OCI-LY7 (cell line): ENCODE measurements at regions not wholly inside any gene's neighbourhood (a gene's known extent, or its start where the extent isn't known, plus 50 kb on each side); places are given as distances from the start of the nearest gene placed in this dataset.

ENCODE experiments used
- BruUV-seq: library from RNA; stranded (reverse); fragments of 400-500 nt; replicated peaks from 2 replicates; lab custom pipeline; 2021; lab: Mats Ljungman, UMichigan
- CTCF ChIA-PET: fragments of 300-600 bp; sonication (Branson Sonifier 250); formaldehyde crosslinking; loops from one replicate; lab custom pipeline; 2022; ENCODE audit warnings: antibody characterized with exemption; ENCODE audit not compliant: unreplicated experiment; lab: Charles Lee
- POLR2A ChIA-PET: fragments of 300-600 bp; sonication (Branson Sonifier 250); formaldehyde crosslinking; loops from one replicate; lab custom pipeline; 2022; ENCODE audit warnings: antibody characterized with exemption; lab: Charles Lee
- DNase-seq: peaks from one replicate; pipeline ENCODE4 v3.0.0-alpha.2; 2015; ENCODE audit warnings: low spot score
- H2AFZ ChIP-seq: fragments of 200-600 bp; sonication (generic), shearing (Covaris generic); 2 replicates; pipeline ENCODE4 v1.6.1; 2014; ENCODE audit warnings: mild to moderate bottlenecking, antibody characterized with exemption, low read length, moderate library complexity
- H3K27ac ChIP-seq: fragments of 200-600 bp; sonication (generic); 2 replicates; pipeline ENCODE4 v1.5.1; 2014; ENCODE audit warnings: mixed run types, low read depth, mild to moderate bottlenecking, moderate library complexity, low read length, inconsistent platforms; ENCODE audit not compliant: poor library complexity, severe bottlenecking
- H3K36me3 ChIP-seq: fragments of 200-600 bp; sonication (generic); 2 replicates; pipeline ENCODE4 v1.6.1; 2014; ENCODE audit warnings: mild to moderate bottlenecking, antibody characterized with exemption, low read length, moderate library complexity, mixed read lengths; ENCODE audit not compliant: insufficient read depth
- H3K4me1 ChIP-seq: fragments of 200-600 bp; sonication (generic); 2 replicates; pipeline ENCODE4 v1.5.1; 2014; ENCODE audit warnings: mild to moderate bottlenecking, low read length; ENCODE audit not compliant: insufficient read depth, poor library complexity, severe bottlenecking
- H3K4me2 ChIP-seq: fragments of 200-600 bp; sonication (generic); 2 replicates; pipeline ENCODE4 v1.6.1; 2014; ENCODE audit warnings: mild to moderate bottlenecking, low read length
- H3K4me3 ChIP-seq: fragments of 200-600 bp; sonication (generic); 2 replicates; pipeline ENCODE4 v1.5.1; 2014; ENCODE audit warnings: mild to moderate bottlenecking, low read depth, low read length; ENCODE audit not compliant: poor library complexity, severe bottlenecking
- H3K79me2 ChIP-seq: fragments of 200-600 bp; sonication (generic); 2 replicates; pipeline ENCODE4 v1.6.1; 2016; ENCODE audit warnings: low read depth, mild to moderate bottlenecking, low read length, moderate library complexity, mixed read lengths; ENCODE audit not compliant: insufficient read depth
- H3K9me2 ChIP-seq: fragments of 200-600 bp; sonication (generic); 2 replicates; pipeline ENCODE4 v1.6.1; 2016; ENCODE audit warnings: mild to moderate bottlenecking, low read length, mixed read lengths; ENCODE audit not compliant: insufficient read depth
- H3K9me3 ChIP-seq: fragments of 200-600 bp; sonication (generic); 2 replicates; pipeline ENCODE4 v1.6.1; 2014; ENCODE audit warnings: mild to moderate bottlenecking, mixed run types, low read length, mixed read lengths
- H4K20me1 ChIP-seq: fragments of 200-600 bp; sonication (generic); 2 replicates; pipeline ENCODE4 v1.6.1; 2014; ENCODE audit warnings: mild to moderate bottlenecking, antibody characterized with exemption, low read length, moderate library complexity, mixed read lengths; ENCODE audit not compliant: insufficient read depth
- CTCF ChIP-seq: fragments of 200-600 bp; sonication (generic); conservative IDR thresholded peaks from 2 replicates; pipeline ENCODE4 v1.5.1; 2014; ENCODE audit warnings: mild to moderate bottlenecking, antibody characterized with exemption, low read length, moderate library complexity, mixed read lengths
- EZH2phosphoT487 ChIP-seq: fragments of 200-600 bp; sonication (generic); IDR thresholded peaks from 2 replicates; pipeline ENCODE4 v1.6.1; 2018; ENCODE audit warnings: low read depth, borderline replicate concordance, mild to moderate bottlenecking, mixed run types, antibody characterized with exemption, low read length, moderate library complexity, mixed read lengths
- intact Hi-C: fragments of 100-400 bp; cut with micrococcal nuclease; formaldehyde crosslinking; loops from one replicate; pipeline ENCODE4 v1.10.0; 2022; ENCODE audit not compliant: unreplicated experiment

- H3K79me2 ChIP-seq: no peaks in the 10 kb centered on the region
- POLR2A ChIA-PET: no interaction called here
- no TSS peak for BruUV-seq
- no peaks in the 10 kb centered on the region for H4K20me1 ChIP-seq
- H3K9me2 ChIP-seq: no peaks in the 10 kb centered on the region
- 0 out of 2 replicates have a peak, but pooled peaks cover 5% of the 10 kb centered on the region for H3K9me3 ChIP-seq
- intact Hi-C loops: no loop called here
- TF ChIP-seq CTCF: no peak
- no peak for TF ChIP-seq EZH2phosphoT487
- no peak overlapping the region for H2AFZ ChIP-seq
- H3K4me3 ChIP-seq: no peak overlapping the region
- H3K4me1 ChIP-seq: no peaks in the 10 kb centered on the region
- H3K4me2 ChIP-seq: no peak overlapping the region
- CTCF ChIA-PET: no interaction called here
- no peak overlapping the region for H3K27ac ChIP-seq
- H3K36me3 ChIP-seq: no peaks in the 10 kb centered on the region
- no peak for DNase-seq
Observed at GRCh38 chr6:54665278-54665677, 181.3 kb upstream of the FAM83B start.

- ChIA-PET CTCF (no interaction called here), POLR2A (no interaction called here)
- no TSS peak for BruUV-seq
Observed at GRCh38 chr6:54680531-54680930, 166.0 kb upstream of the FAM83B start.

GRCh38 chr6:54681267-54681666, 165.3 kb upstream of the FAM83B start:
- no peaks in the 10 kb centered on the region for H3K36me3 ChIP-seq
- no peak for TF ChIP-seq CTCF
- no peak for TF ChIP-seq EZH2phosphoT487
- no peak overlapping the region for H3K4me2 ChIP-seq
- H3K79me2 ChIP-seq: no peaks in the 10 kb centered on the region
- no peak overlapping the region for H3K27ac ChIP-seq
- intact Hi-C loops: no loop called here
- no peaks in the 10 kb centered on the region for H4K20me1 ChIP-seq
- H3K9me3 ChIP-seq: no peaks in the 10 kb centered on the region
- CTCF ChIA-PET: no interaction called here
- no peaks in the 10 kb centered on the region for H3K4me1 ChIP-seq
- no TSS peak for BruUV-seq
- H3K9me2 ChIP-seq: no peaks in the 10 kb centered on the region
- no peak for DNase-seq
- no peak overlapping the region for H3K4me3 ChIP-seq
- H2AFZ ChIP-seq: no peak overlapping the region
- POLR2A ChIA-PET: no interaction called here

More at GRCh38 chr6:54680531-54680930, 166.0 kb upstream of the FAM83B start:
- Histone ChIP-seq H3K9me2 (no peaks in the 10 kb centered on the region), H2AFZ (no peak overlapping the region), H3K9me3 (no peaks in the 10 kb centered on the region), H3K4me1 (no peaks in the 10 kb centered on the region), H3K36me3 (no peaks in the 10 kb centered on the region), H3K4me3 (no peak overlapping the region), H3K79me2 (no peaks in the 10 kb centered on the region), H3K4me2 (no peak overlapping the region), H3K27ac (no peak overlapping the region), H4K20me1 (no peaks in the 10 kb centered on the region)
- intact Hi-C loops: no loop called here
- no peak for TF ChIP-seq CTCF
- DNase-seq: no peak
